T-cell (primary cell): ENCODE measurements at regions not wholly inside any gene's neighbourhood (a gene's known extent, or its start where the extent isn't known, plus 50 kb on each side); places are given as distances from the start of the nearest gene placed in this dataset.

Source experiments
- ATAC-seq, 4 experiments: fragments of 200-7000 bp in 3 of 4; fragments of 150-1000 bp in 1 of 4; cut with Tn5 transposase; replicated peaks in 1 of 4; 1 replicate in 3 of 4; 2 replicates in 1 of 4; pipeline ENCODE4 v1.10.0; 2021; ENCODE audit warnings: moderate library complexity in 3 of 4, mild to moderate bottlenecking in 2 of 4, moderate number of reproducible peaks in 1 of 4
- CTCF ChIA-PET, 2 donors: fragments of 300-600 bp; sonication (Branson Sonifier 250); formaldehyde crosslinking; loops; one replicate each; lab custom pipeline; 2022; ENCODE audit warnings: antibody characterized with exemption in 2 of 2; lab: Charles Lee
- POLR2A ChIA-PET, 2 donors: fragments of 300-600 bp; sonication (Branson Sonifier 250); formaldehyde crosslinking; loops; one replicate each; lab custom pipeline; 2022; ENCODE audit warnings: antibody characterized with exemption in 2 of 2; lab: Charles Lee
- DNase-seq, 35 experiments: peaks; one replicate each; pipeline versions ENCODE4 v3.0.0 to v3.0.0-alpha.2; 2013 to 2023
- H3K27ac ChIP-seq: one replicate; pipeline ENCODE4 v1.5.1; 2013; ENCODE audit warnings: low read length
- H3K27me3 ChIP-seq, 2 experiments: replicated peaks in 1 of 2; 1 replicate in 1 of 2; 2 replicates in 1 of 2; pipeline versions ENCODE4 v1.6.1 to v1.7.0; 2013; ENCODE audit warnings: low read length in 1 of 2, mixed read lengths in 1 of 2; ENCODE audit not compliant: control insufficient read depth in 2 of 2, insufficient read depth in 2 of 2; ENCODE audit errors: extremely low read depth in 1 of 2
- H3K36me3 ChIP-seq, 2 donors: 1 replicate in 1 of 2; 2 replicates in 1 of 2; pipeline versions ENCODE4 v1.6.1 to v1.7.0; 2013; ENCODE audit warnings: low read length in 1 of 2; ENCODE audit not compliant: control insufficient read depth in 2 of 2, insufficient read depth in 1 of 2; ENCODE audit errors: extremely low read depth in 1 of 2
- H3K4me1 ChIP-seq, 2 experiments: 1 replicate in 1 of 2; 2 replicates in 1 of 2; pipeline versions ENCODE4 v1.6.1 to v1.7.0; 2013; ENCODE audit warnings: low read length in 2 of 2, mixed read lengths in 1 of 2; ENCODE audit not compliant: insufficient read depth in 2 of 2, control insufficient read depth in 1 of 2; ENCODE audit errors: extremely low read depth in 1 of 2
- H3K4me3 ChIP-seq, 2 donors: 1 replicate in 1 of 2; 2 replicates in 1 of 2; pipeline versions ENCODE4 v1.5.1 to v1.7.0; 2013; ENCODE audit warnings: mild to moderate bottlenecking in 2 of 2, low read length in 1 of 2, moderate library complexity in 1 of 2; ENCODE audit not compliant: control insufficient read depth in 1 of 2; ENCODE audit errors: extremely low read depth in 1 of 2
- H3K9me3 ChIP-seq: 2 replicates; pipeline ENCODE4 v1.7.0; 2013
- H3K27ac Mint-ChIP-seq, 2 donors: one replicate each; pipeline ENCODE4 v1.8.0; 2020 to 2021; ENCODE audit warnings: mild to moderate bottlenecking in 2 of 2, mixed read lengths in 2 of 2
- H3K27me3 Mint-ChIP-seq, 2 donors: one replicate each; pipeline ENCODE4 v1.8.0; 2021 to 2022; ENCODE audit warnings: mixed read lengths in 2 of 2
- H3K36me3 Mint-ChIP-seq: one replicate; pipeline ENCODE4 v1.8.0; 2021; ENCODE audit warnings: mixed read lengths
- H3K4me1 Mint-ChIP-seq, 3 donors: one replicate each; pipeline ENCODE4 v1.8.0; 2020 to 2022; ENCODE audit warnings: mixed read lengths in 3 of 3, mild to moderate bottlenecking in 1 of 3
- H3K4me3 Mint-ChIP-seq, 3 donors: one replicate each; pipeline ENCODE4 v1.8.0; 2020 to 2022; ENCODE audit warnings: mild to moderate bottlenecking in 3 of 3, mixed read lengths in 3 of 3, moderate library complexity in 3 of 3
- H3K9me3 Mint-ChIP-seq, 3 donors: one replicate each; pipeline ENCODE4 v1.8.0; 2020 to 2022; ENCODE audit warnings: mixed read lengths in 3 of 3
- WGBS: methylation state at CpG from one replicate; pipeline ENCODE4 v1.1.5; 2013; ENCODE audit warnings: missing lambda C conversion rate; ENCODE audit not compliant: insufficient coverage; 5-methylcytosine and 5-hydroxymethylcytosine counted together

DNA sequence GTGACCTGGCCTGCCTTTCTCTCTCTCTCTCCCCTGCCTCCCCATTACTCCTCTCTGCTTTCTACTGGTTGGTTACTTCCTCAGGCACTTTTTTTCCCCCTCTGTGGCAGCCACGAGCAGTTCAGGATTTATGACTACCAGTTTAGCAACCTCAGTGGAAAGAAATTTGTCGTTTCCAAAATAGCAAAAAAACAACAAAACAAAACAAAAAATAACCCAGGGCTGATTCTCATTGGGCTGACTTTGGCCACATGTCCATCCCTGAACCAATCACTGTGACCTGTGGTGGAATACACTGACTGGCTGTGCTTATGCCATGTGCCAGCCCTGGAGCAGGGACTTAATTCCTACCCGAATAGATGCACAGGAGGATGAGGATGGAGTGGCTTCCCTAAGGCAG, 137.4 kb downstream of the TFAP2C start:
- CTCF ChIA-PET: no interaction called here

DNA sequence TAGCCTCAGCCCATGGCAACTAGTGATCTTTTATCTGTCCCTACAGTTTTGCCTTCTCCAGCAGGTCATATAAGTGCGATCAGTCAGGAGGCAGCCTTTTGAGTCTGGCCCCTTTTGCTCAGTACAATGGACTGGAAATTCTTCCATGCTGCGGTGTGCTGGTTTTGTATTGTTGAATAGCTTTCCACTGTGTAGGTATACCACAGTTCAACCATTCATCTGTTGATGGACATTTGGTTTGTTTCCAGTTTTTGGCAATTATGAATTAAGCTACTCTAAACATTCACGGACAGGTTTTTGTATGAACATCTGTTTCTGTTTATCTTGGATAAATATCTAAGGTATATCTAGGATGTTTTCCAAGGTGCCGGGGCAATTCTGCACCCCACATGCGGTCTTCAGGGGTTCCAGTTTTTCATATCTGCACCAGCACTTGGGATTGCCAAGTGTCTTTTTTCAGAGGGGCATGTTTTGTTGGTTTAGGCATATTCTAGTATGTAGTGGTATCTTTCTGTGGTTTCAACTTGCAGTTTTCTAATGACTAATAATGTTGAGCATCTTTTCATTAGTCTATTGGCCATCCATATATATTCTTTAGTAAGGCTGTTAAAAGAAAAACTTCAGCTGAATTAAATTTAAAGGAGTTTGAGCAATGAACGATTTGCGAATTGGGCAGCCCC, 141.0 kb downstream of the TFAP2C start:
- no peak overlapping the region for H3K4me3 ChIP-seq
- Mint-ChIP-seq H3K36me3 (no peaks in the 10 kb centered on the region), H3K9me3 (no peaks in the 10 kb centered on the region), H3K27me3 (no peaks in the 10 kb centered on the region), H3K27ac (no peak overlapping the region), H3K4me3 (no peak overlapping the region), H3K4me1 (no peaks in the 10 kb centered on the region)
- H3K27me3 ChIP-seq: no peaks in the 10 kb centered on the region
- H3K27ac ChIP-seq: no peak overlapping the region
- H3K36me3 ChIP-seq: no peaks in the 10 kb centered on the region
- H3K4me1 ChIP-seq: no peaks in the 10 kb centered on the region
- WGBS: 80% methylated on average over 1 of the region's 7 CpGs
- ATAC-seq (no peak), DNase-seq (no peak)
- POLR2A ChIA-PET: no interaction called here
- no peaks in the 10 kb centered on the region for H3K9me3 ChIP-seq
- CTCF ChIA-PET: interaction anchor here in 1 of 2 donors (0.6 kb wide), 1 partner anchor 25 kb away, joined by 3 read pairs; no protein-coding TSS in a partner anchor

More for the DNA sequence above, 137.4 kb downstream of the TFAP2C start:
- no peaks in the 10 kb centered on the region for H3K36me3 ChIP-seq
- H3K9me3 ChIP-seq: no peaks in the 10 kb centered on the region
- H3K9me3 Mint-ChIP-seq: peaks cover 0 to 4% (median 0%) of the 10 kb centered on the region in 3 donors
- peaks cover 0 to 4% of the 10 kb centered on the region in 2 experiments for H3K27me3 ChIP-seq
- no peak for DNase-seq
- POLR2A ChIA-PET: no interaction called here
- H3K4me1 ChIP-seq: no peaks in the 10 kb centered on the region
- H3K4me3 ChIP-seq: no peak overlapping the region
- H3K36me3 Mint-ChIP-seq: no peaks in the 10 kb centered on the region
- ATAC-seq: no peak
- no peak overlapping the region for H3K4me3 Mint-ChIP-seq
- H3K4me1 Mint-ChIP-seq: no peaks in the 10 kb centered on the region
- no peak overlapping the region for H3K27ac Mint-ChIP-seq
- WGBS: 0% methylated on average over 2 of the region's 3 CpGs
- no peak overlapping the region for H3K27ac ChIP-seq
- H3K27me3 Mint-ChIP-seq: no peaks in the 10 kb centered on the region

DNA sequence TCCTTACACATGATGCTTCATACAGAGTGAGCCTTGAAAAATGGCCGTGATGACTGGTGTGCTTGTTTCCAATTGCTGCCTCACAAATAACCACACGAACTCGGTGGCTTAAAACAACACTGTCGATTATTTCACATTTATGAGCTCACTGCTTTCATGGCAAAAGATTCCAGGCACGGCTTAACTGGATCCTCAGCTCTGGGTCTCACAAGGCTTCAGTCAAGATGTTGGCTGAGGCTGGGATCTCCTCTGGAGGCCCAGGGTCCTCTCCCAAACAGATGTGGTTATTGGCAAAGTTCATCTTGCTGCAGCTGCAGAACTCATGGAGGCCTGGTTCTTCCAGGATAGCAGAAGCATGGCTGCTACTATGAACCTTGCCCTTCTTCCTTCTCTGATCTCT, 144.6 kb downstream of the TFAP2C start:
- Mint-ChIP-seq H3K4me3 (no peak overlapping the region), H3K27me3 (peaks cover 0 to 8% of the 10 kb centered on the region in 2 donors), H3K9me3 (no peaks in the 10 kb centered on the region), H3K36me3 (no peaks in the 10 kb centered on the region), H3K4me1 (peaks cover 0 to 4% (median under 1%) of the 10 kb centered on the region in 3 donors), H3K27ac (no peak overlapping the region)
- Histone ChIP-seq H3K4me3 (no peak overlapping the region), H3K36me3 (no peaks in the 10 kb centered on the region), H3K27ac (no peak overlapping the region), H3K9me3 (no peaks in the 10 kb centered on the region), H3K4me1 (peaks cover 2 to 6% of the 10 kb centered on the region in 2 experiments), H3K27me3 (no peaks in the 10 kb centered on the region)
- no peak for DNase-seq
- no peak for ATAC-seq
- CTCF ChIA-PET: interaction anchor here in 1 of 2 donors (0.7 kb wide), 1 partner anchor 1601 kb away, joined by 12 read pairs; no protein-coding TSS in a partner anchor
- 88% methylated on average over 5 of the region's 5 CpGs for WGBS
- POLR2A ChIA-PET: no interaction called here

DNA sequence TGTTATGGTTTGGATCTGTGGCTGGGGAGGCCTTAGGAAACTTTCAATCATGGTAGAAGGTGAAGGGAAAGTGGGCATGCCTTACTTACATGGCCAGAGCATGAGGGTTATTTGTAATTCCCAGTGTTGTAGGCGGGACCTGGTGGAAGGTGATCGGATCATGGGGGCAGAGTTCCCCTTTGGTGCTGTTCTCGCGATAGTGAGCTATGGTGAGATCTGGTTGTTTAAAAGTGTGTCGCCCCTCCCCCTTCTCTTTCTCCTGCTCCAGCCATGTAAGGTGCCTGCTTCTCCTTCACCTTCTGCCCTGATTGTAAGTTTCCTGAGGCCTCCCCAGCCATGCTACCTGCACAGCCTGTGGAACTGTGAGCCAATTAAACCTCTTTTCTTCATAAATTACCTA, 145.8 kb downstream of the TFAP2C start:
- no peak overlapping the region for H3K27ac ChIP-seq
- no peak overlapping the region for H3K27ac Mint-ChIP-seq
- H3K4me1 Mint-ChIP-seq: peaks cover 0 to 8% (median 4%) of the 10 kb centered on the region in 3 donors
- peaks cover 0 to 5% of the 10 kb centered on the region in 2 experiments for H3K27me3 ChIP-seq
- H3K9me3 ChIP-seq: no peaks in the 10 kb centered on the region
- H3K4me3 ChIP-seq: no peak overlapping the region
- peaks cover 0 to 11% of the 10 kb centered on the region in 2 donors for H3K27me3 Mint-ChIP-seq
- no peak for ATAC-seq
- H3K9me3 Mint-ChIP-seq: no peaks in the 10 kb centered on the region
- H3K36me3 ChIP-seq: no peaks in the 10 kb centered on the region
- CTCF ChIA-PET: no interaction called here
- WGBS: no CpG with 5 or more reads among the region's 5 CpGs
- DNase-seq: no peak
- no peak overlapping the region for H3K4me3 Mint-ChIP-seq
- no peaks in the 10 kb centered on the region for H3K36me3 Mint-ChIP-seq
- peaks cover 7 to 15% of the 10 kb centered on the region in 2 experiments for H3K4me1 ChIP-seq
- POLR2A ChIA-PET: interaction anchor here in 1 of 2 donors (0.5 kb wide), 1 partner anchor 1889 kb away, joined by 3 read pairs; no protein-coding TSS in a partner anchor

DNA sequence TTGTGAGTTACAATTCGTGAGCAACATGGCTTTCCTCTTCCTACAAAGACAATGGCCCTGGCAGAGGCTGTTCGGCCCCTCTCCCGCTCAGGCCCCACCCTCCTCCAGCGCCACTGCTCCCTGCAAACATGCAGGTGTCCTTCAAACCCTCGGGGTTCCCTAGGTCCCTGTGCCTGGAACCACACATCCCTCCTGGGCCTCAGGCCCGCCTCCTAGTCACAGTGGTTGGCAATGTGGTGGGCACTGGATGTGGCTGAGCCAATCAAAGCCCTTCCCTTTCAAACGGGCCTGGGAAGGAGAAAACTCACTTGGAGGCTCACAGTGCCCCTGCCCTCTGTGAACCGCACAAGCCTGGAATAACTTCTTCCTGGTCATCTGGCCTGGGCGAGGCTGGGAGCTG, 147.2 kb downstream of the TFAP2C start:
- CTCF ChIA-PET: no interaction called here
- Histone ChIP-seq H3K27ac (no peak overlapping the region), H3K4me3 (no peak overlapping the region), H3K36me3 (no peaks in the 10 kb centered on the region), H3K4me1 (peaks cover 7 to 15% of the 10 kb centered on the region in 2 experiments), H3K27me3 (peaks cover 0 to 11% of the 10 kb centered on the region in 2 experiments), H3K9me3 (no peaks in the 10 kb centered on the region)
- no peaks in the 10 kb centered on the region for H3K9me3 Mint-ChIP-seq
- no peak overlapping the region for H3K4me3 Mint-ChIP-seq
- 75% methylated on average over 3 of the region's 9 CpGs for WGBS
- DNase-seq (no peak), ATAC-seq (no peak)
- peaks cover 0 to 18% of the 10 kb centered on the region in 2 donors for H3K27me3 Mint-ChIP-seq
- POLR2A ChIA-PET: no interaction called here
- H3K36me3 Mint-ChIP-seq: no peaks in the 10 kb centered on the region
- H3K27ac Mint-ChIP-seq: no peak overlapping the region
- H3K4me1 Mint-ChIP-seq: peaks cover 0 to 8% (median 4%) of the 10 kb centered on the region in 3 donors

DNA sequence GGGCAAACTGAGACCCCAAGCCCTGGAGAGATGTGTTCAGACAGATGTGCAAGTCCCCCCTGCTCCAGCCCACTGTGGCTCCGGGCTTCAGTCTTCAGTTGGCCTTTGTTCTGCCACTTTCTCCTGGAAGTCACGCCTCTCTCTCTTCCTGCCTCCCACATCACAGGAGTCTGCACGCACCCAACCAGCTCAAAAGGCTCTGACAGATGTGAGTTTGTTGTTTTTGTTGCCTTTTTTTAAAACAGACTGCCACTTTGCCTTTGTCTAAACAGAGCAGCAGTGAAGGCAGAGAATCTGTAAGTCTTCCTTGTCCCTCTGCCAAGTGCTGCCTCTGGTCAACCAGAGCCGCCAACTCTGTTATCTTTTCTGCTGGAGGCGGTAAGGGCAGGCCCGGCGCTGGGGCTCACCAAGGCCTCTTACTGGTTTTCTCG, 149.7 kb downstream of the TFAP2C start:
- H3K36me3 Mint-ChIP-seq: no peaks in the 10 kb centered on the region
- H3K9me3 Mint-ChIP-seq: no peaks in the 10 kb centered on the region
- H3K4me3 Mint-ChIP-seq: peak overlapping the region in 1 of 3 donors; percentile 51
- no peak overlapping the region for H3K27ac Mint-ChIP-seq
- H3K4me3 ChIP-seq: no peak overlapping the region
- WGBS: 26% methylated on average over 5 of the region's 8 CpGs
- H3K27me3 Mint-ChIP-seq: peaks cover 4 to 23% of the 10 kb centered on the region in 2 donors
- no peaks in the 10 kb centered on the region for H3K9me3 ChIP-seq
- H3K4me1 Mint-ChIP-seq: peaks cover 0 to 8% (median 4%) of the 10 kb centered on the region in 3 donors
- ChIA-PET CTCF (no interaction called here), POLR2A (no interaction called here)
- H3K4me1 ChIP-seq: peaks cover 7 to 15% of the 10 kb centered on the region in 2 experiments
- no peak overlapping the region for H3K27ac ChIP-seq
- H3K36me3 ChIP-seq: no peaks in the 10 kb centered on the region
- peaks cover 0 to 14% of the 10 kb centered on the region in 2 experiments for H3K27me3 ChIP-seq
- DNase-seq: peak in 3 of 35 experiments; percentile 0 to 22 (median 4)
- ATAC-seq: peak in 3 of 4 experiments; percentile 43 to 65 (median 58)
